Suprapubic skin (tissue), 4 donors: ENCODE measurements at regions not wholly inside any gene's neighbourhood (a gene's known extent, or its start where the extent isn't known, plus 50 kb on each side); places are given as distances from the start of the nearest gene placed in this dataset.

Experiments
- DNase-seq, 2 donors: peaks; one replicate each; pipeline ENCODE4 v3.0.0-alpha.2; 2019; ENCODE audit warnings: low spot score in 2 of 2
- H3K27ac ChIP-seq: fragments of 200-600 bp; sonication (generic); one replicate; pipeline ENCODE4 v1.5.1; 2019
- H3K27me3 ChIP-seq: fragments of 200-600 bp; sonication (generic); one replicate; pipeline ENCODE4 v1.5.1; 2019
- H3K36me3 ChIP-seq: fragments of 200-600 bp; sonication (generic); one replicate; pipeline ENCODE4 v1.5.1; 2019
- H3K4me1 ChIP-seq: fragments of 200-600 bp; sonication (generic); one replicate; pipeline ENCODE4 v1.5.1; 2019
- H3K4me3 ChIP-seq: fragments of 200-600 bp; sonication (generic); one replicate; pipeline ENCODE4 v1.5.1; 2019; ENCODE audit warnings: mild to moderate bottlenecking
- H3K9me3 ChIP-seq: fragments of 200-600 bp; sonication (generic); one replicate; pipeline ENCODE4 v1.5.1; 2019
- CTCF ChIP-seq, 2 donors: fragments of 200-600 bp in 1 of 2; fragments of 450-650 bp in 1 of 2; sonication (generic) in 1 of 2; IDR thresholded peaks; one replicate each; pipeline ENCODE4 v1.5.1; 2016 to 2019; ENCODE audit warnings: antibody characterized with exemption in 2 of 2, mild to moderate bottlenecking in 1 of 2, moderate library complexity in 1 of 2
- EP300 ChIP-seq: sonication (generic); formaldehyde crosslinking; IDR thresholded peaks from one replicate; pipeline ENCODE4 v1.6.1; 2017; ENCODE audit warnings: antibody characterized with exemption
- POLR2A ChIP-seq, 2 donors: fragments of 450-650 bp; IDR thresholded peaks; one replicate each; pipeline ENCODE4 v1.6.1; 2017; ENCODE audit warnings: antibody characterized with exemption in 2 of 2, mild to moderate bottlenecking in 2 of 2, moderate library complexity in 2 of 2
- POLR2AphosphoS5 ChIP-seq, 3 donors: sonication (generic); formaldehyde crosslinking; IDR thresholded peaks; one replicate each; pipeline ENCODE4 v1.6.1; 2017; ENCODE audit warnings: antibody characterized with exemption in 3 of 3
- WGBS: methylation state at CpG from one replicate; pipeline ENCODE4 v1.1.5; 2018; 5-methylcytosine and 5-hydroxymethylcytosine counted together

GRCh38 chr2:8015848-8016600 lies 665.8 kb upstream of the ID2 start:
- H3K27me3 ChIP-seq, result no peaks in the 10 kb centered on the region
- WGBS, result 82% methylated on average over 7 of the region's 7 CpGs
- no peaks in the 10 kb centered on the region for H3K9me3 ChIP-seq
- no peaks in the 10 kb centered on the region for H3K36me3 ChIP-seq
- DNase-seq, result no peak
- H3K4me1 ChIP-seq, result no peaks in the 10 kb centered on the region
- H3K4me3 ChIP-seq, result no peak overlapping the region
- H3K27ac ChIP-seq, result no peak overlapping the region
- TF ChIP-seq POLR2AphosphoS5 (IDR thresholded peaks at IDR 0.05) (no peak), POLR2A (IDR thresholded peaks at IDR 0.05) (no peak), EP300 (no peak)

GRCh38 chr2:8016688-8017087 lies 665.2 kb upstream of the ID2 start:
- Histone ChIP-seq H3K27ac (no peak overlapping the region), H3K4me1 (no peaks in the 10 kb centered on the region), H3K4me3 (no peak overlapping the region), H3K36me3 (no peaks in the 10 kb centered on the region), H3K27me3 (no peaks in the 10 kb centered on the region), H3K9me3 (no peaks in the 10 kb centered on the region)
- DNase-seq, result no peak
- 90% methylated on average over 4 of the region's 4 CpGs for WGBS
- no peak for TF ChIP-seq CTCF (IDR thresholded peaks at IDR 0.05)
- no peak for TF ChIP-seq POLR2A (IDR thresholded peaks at IDR 0.05)
- no peak for TF ChIP-seq POLR2AphosphoS5 (IDR thresholded peaks at IDR 0.05)
- no peak for TF ChIP-seq EP300

- 85% methylated on average over 8 of the region's 8 CpGs for WGBS
- Histone ChIP-seq H3K27ac (no peak overlapping the region), H3K27me3 (no peaks in the 10 kb centered on the region), H3K36me3 (no peaks in the 10 kb centered on the region), H3K4me1 (no peaks in the 10 kb centered on the region), H3K9me3 (no peaks in the 10 kb centered on the region), H3K4me3 (no peak overlapping the region)
- no peak for DNase-seq
- TF ChIP-seq CTCF (IDR thresholded peaks at IDR 0.05) (no peak), EP300 (no peak), POLR2AphosphoS5 (IDR thresholded peaks at IDR 0.05) (no peak), POLR2A (IDR thresholded peaks at IDR 0.05) (no peak)
These were observed 662.9 kb upstream of the ID2 start for GRCh38 chr2:8018956-8019355.

- TF ChIP-seq EP300 (no peak), POLR2AphosphoS5 (IDR thresholded peaks at IDR 0.05) (no peak)
- WGBS, result 87% methylated on average over 8 of the region's 8 CpGs
- H3K36me3 ChIP-seq, result no peaks in the 10 kb centered on the region
- H3K27me3 ChIP-seq, result no peaks in the 10 kb centered on the region
- H3K9me3 ChIP-seq, result no peaks in the 10 kb centered on the region
- DNase-seq, result no peak
- no peak overlapping the region for H3K27ac ChIP-seq
- no peaks in the 10 kb centered on the region for H3K4me1 ChIP-seq
- H3K4me3 ChIP-seq, result no peak overlapping the region
These were observed 661.9 kb upstream of the ID2 start for GRCh38 chr2:8019934-8020333.

- no peak for TF ChIP-seq CTCF (IDR thresholded peaks at IDR 0.05)
- TF ChIP-seq EP300, result no peak
- TF ChIP-seq POLR2A (IDR thresholded peaks at IDR 0.05), result no peak
- no peak for TF ChIP-seq POLR2AphosphoS5 (IDR thresholded peaks at IDR 0.05)
- Histone ChIP-seq H3K27ac (no peak overlapping the region), H3K4me3 (no peak overlapping the region), H3K36me3 (no peaks in the 10 kb centered on the region), H3K27me3 (no peaks in the 10 kb centered on the region), H3K4me1 (no peaks in the 10 kb centered on the region), H3K9me3 (no peaks in the 10 kb centered on the region)
- no peak for DNase-seq
- 38% methylated on average over 2 of the region's 2 CpGs for WGBS
These were observed 659.9 kb upstream of the ID2 start for GRCh38 chr2:8021921-8022320.

GRCh38 chr2:8022908-8023640 lies 658.8 kb upstream of the ID2 start:
- TF ChIP-seq CTCF (IDR thresholded peaks at IDR 0.05) (no peak), POLR2A (IDR thresholded peaks at IDR 0.05) (no peak), POLR2AphosphoS5 (IDR thresholded peaks at IDR 0.05) (no peak), EP300 (no peak)
- Histone ChIP-seq H3K4me3 (no peak overlapping the region), H3K4me1 (no peaks in the 10 kb centered on the region), H3K27ac (no peak overlapping the region), H3K9me3 (no peaks in the 10 kb centered on the region), H3K27me3 (peaks cover 4% of the 10 kb centered on the region), H3K36me3 (no peaks in the 10 kb centered on the region)
- WGBS, result 72% methylated on average over 9 of the region's 9 CpGs
- DNase-seq, result no peak
